GM18951 (cell line): ENCODE measurements at regions not wholly inside any gene's neighbourhood (a gene's known extent, or its start where the extent isn't known, plus 50 kb on each side); places are given as distances from the start of the nearest gene placed in this dataset.

Source experiments
- POLR2A ChIP-seq: IDR thresholded peaks from 4 replicates; pipeline ENCODE4 v1.6.1; 2011; ENCODE audit warnings: mild to moderate bottlenecking; ENCODE audit not compliant: insufficient read length, insufficient read depth; ENCODE audit errors: extremely low read depth
- in situ Hi-C: fragments of 300-500 bp; cut with MboI; formaldehyde crosslinking; loops from one replicate; pipeline ENCODE4 v1.12.0; 2022; ENCODE audit warnings: low sequenced_read_pairs, mixed read lengths, inconsistent platforms; ENCODE audit not compliant: unreplicated experiment

GRCh38 chr5:99102073-99102697 lies 173.4 kb upstream of the CHD1 start:
- in situ Hi-C loops, result no loop called here
- TF ChIP-seq POLR2A, result no peak

GRCh38 chr5:99099691-99100090 lies 170.9 kb upstream of the CHD1 start:
- TF ChIP-seq POLR2A, result no peak
- in situ Hi-C loops, result no loop called here

GRCh38 chr5:99089822-99090549 lies 161.2 kb upstream of the CHD1 start:
- in situ Hi-C loops, result no loop called here
- no peak for TF ChIP-seq POLR2A

GRCh38 chr5:99088309-99088708 lies 159.5 kb upstream of the CHD1 start:
- in situ Hi-C loops, result no loop called here
- TF ChIP-seq POLR2A, result no peak

- no peak for TF ChIP-seq POLR2A
- in situ Hi-C loops, result no loop called here
These were observed 154.4 kb upstream of the CHD1 start for GRCh38 chr5:99083197-99083596.

- in situ Hi-C loops, result no loop called here
- no peak for TF ChIP-seq POLR2A
These were observed 152.9 kb upstream of the CHD1 start for GRCh38 chr5:99081711-99082110.

- in situ Hi-C loops, result no loop called here
- TF ChIP-seq POLR2A, result no peak
These were observed 148.2 kb upstream of the CHD1 start for GRCh38 chr5:99076723-99077640.

GRCh38 chr5:99072846-99073245 lies 144.0 kb upstream of the CHD1 start:
- no peak for TF ChIP-seq POLR2A
- in situ Hi-C loops, result no loop called here

- TF ChIP-seq POLR2A, result no peak
- in situ Hi-C loops, result no loop called here
These were observed 142.0 kb upstream of the CHD1 start for GRCh38 chr5:99070822-99071221.

- in situ Hi-C loops, result no loop called here
- TF ChIP-seq POLR2A, result no peak
These were observed 141.6 kb upstream of the CHD1 start for GRCh38 chr5:99070362-99070761.

- in situ Hi-C loops, result no loop called here
- TF ChIP-seq POLR2A, result no peak
These were observed 140.3 kb upstream of the CHD1 start for GRCh38 chr5:99068944-99069650.

- in situ Hi-C loops, result no loop called here
- TF ChIP-seq POLR2A, result no peak
These were observed 134.9 kb upstream of the CHD1 start for GRCh38 chr5:99063737-99064136.

- in situ Hi-C loops, result no loop called here
- TF ChIP-seq POLR2A, result no peak
These were observed 132.9 kb upstream of the CHD1 start for GRCh38 chr5:99061711-99062110.
